MG63 (cell line): ENCODE measurements at regions not wholly inside any gene's neighbourhood (a gene's known extent, or its start where the extent isn't known, plus 50 kb on each side); places are given as distances from the start of the nearest gene placed in this dataset.
A peak's percentile ranks its signal among the peaks of the same experiment; 100 is the strongest.
"Not testable (repeated sequence)": the region's sequence is repeated elsewhere in the genome, so short reads cannot be mapped to it uniquely, and the experiment has no call there.

Experiments
- DNase-seq: peaks from one replicate; pipeline ENCODE4 v3.0.0-alpha.2; 2020
- H3K27me3 ChIP-seq: fragments of 250-450 bp; sonication (Bioruptor Pico); 2 replicates; pipeline ENCODE4 v1.5.1; 2020; ENCODE audit warnings: mild to moderate bottlenecking, moderate library complexity
- H3K36me3 ChIP-seq: fragments of 250-450 bp; sonication (Bioruptor Pico); 2 replicates; pipeline ENCODE4 v1.5.1; 2020; ENCODE audit warnings: mild to moderate bottlenecking, moderate library complexity
- H3K4me3 ChIP-seq: fragments of 250-450 bp; sonication (Bioruptor Pico); 2 replicates; pipeline ENCODE4 v1.5.1; 2020; ENCODE audit warnings: mild to moderate bottlenecking, moderate library complexity
- H3K9me3 ChIP-seq: fragments of 250-450 bp; sonication (Bioruptor Pico); 2 replicates; pipeline ENCODE4 v1.5.1; 2020; ENCODE audit warnings: mild to moderate bottlenecking, moderate library complexity

DNA sequence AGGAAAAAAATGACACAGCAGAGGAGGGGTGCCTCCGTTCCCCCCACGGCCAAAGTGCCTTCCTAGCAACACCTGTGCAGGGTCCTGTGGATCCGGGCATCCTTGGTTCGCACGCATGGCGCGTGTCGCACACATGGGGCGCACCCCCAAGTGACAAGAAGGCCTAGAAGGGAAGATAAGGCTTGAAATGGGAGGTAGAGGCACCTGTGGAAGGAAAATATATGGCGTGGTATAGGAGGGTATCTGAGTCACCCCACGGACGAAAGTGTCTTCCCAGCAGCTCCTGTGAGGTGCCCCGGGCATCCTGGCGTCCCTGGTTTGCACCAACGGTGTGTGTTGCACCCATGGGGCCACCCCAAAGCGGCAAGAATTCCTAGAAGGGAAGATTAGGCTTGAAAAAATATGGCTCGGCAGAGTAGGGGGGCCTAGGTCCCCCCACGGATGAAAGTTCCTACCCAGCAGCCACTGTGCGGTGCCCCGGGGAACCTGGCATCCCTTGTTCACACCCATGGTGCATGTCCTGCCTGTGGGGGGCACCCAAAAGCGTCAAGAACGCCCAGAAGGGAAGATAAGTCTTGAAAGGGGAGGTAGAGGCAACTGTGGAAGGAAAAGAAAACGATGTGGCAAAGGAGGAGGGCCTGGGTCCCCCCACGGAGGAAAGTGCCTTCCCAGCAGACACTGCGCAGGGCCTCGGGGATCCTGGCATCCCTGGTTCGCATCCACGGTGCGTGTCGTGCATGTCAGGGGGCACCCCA lies 280.0 kb downstream of the ALG10 start:
- no peaks in the 10 kb centered on the region for H3K9me3 ChIP-seq
- no peak for DNase-seq
- H3K36me3 ChIP-seq: no peaks in the 10 kb centered on the region
- no peak overlapping the region for H3K4me3 ChIP-seq
- no peaks in the 10 kb centered on the region for H3K27me3 ChIP-seq

DNA sequence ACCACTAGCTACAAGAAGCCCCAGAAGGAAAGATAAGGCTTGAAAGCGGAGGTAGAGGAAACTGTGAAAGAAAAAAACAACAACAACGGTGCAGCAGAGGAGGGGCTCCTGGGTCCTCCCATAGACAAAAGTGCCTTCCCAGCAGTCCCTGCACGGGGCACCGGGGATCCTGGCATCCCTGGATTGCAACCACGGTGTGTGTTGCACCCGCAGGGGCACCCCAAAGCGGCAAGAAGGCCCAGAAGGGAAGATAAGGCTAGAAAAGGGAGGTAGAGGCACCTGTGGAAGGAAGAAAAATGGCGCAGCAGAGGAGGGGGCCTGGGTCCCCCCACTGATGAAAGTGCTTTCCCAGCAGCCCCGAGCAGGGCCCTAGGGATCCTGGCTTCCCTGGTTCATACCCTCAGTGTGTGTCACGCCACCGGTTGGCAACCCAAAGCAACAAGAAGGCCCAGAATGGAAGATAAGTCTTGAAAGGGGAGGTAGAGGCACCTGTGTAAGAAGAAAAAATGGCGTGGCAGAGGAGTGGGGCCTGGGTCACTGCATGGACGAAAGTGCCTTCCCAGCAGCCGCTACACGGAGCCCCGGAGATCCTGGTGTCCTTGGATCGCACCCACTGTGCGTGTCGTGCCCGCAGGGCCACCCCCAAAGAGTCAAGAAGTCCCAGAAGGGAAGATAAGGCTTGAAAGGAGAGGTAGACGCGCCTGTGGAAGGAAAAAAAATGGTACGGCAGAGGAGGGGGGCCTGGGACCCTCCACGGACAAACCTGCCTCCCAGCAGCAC lies 281.0 kb downstream of the ALG10 start:
- H3K27me3 ChIP-seq: no peaks in the 10 kb centered on the region
- DNase-seq: no peak
- H3K9me3 ChIP-seq: no peaks in the 10 kb centered on the region
- no peaks in the 10 kb centered on the region for H3K36me3 ChIP-seq
- no peak overlapping the region for H3K4me3 ChIP-seq

DNA sequence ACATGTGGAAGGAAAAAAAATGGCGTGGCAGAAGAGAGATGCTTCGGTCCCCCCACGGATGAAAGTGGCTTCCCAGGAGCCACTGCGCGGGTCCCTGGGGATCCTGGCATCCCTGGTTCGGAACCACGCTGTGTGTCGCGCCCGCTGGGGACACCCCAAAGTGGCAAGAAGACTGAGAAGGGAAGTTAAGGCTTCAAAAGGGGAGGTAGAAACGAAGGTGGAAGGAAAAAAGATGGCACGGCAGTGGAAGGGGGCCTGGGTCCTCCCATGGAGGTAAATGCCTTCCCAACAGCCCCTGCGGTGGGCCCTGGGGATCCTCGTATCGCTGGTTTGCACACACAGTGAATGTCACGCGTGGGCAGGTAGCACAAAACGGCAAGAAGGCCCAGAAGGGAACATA lies 281.7 kb downstream of the ALG10 start:
- Histone ChIP-seq H3K36me3 (no peaks in the 10 kb centered on the region), H3K27me3 (no peaks in the 10 kb centered on the region), H3K9me3 (no peaks in the 10 kb centered on the region), H3K4me3 (no peak overlapping the region)
- DNase-seq: no peak

DNA sequence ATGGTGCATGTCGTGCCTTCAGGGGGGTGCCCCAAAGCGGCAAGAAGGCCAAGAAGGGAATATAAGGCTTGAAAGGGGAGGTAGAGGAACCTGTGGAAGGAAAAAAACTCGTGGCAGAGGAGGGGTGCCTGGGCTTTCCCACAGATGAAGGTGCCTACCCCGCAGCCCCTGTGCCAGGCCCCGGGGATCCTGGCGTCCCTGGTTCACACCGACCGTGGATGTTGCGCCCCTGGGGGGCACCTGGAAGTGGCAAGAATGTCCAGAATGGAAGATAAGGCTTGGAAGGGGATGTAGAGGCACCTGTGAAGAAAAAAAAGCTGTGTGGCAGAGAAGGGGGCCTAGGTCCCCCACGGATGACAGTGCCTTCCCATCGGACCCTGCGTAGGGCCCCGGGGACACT lies 282.2 kb downstream of the ALG10 start:
- DNase-seq: no peak
- Histone ChIP-seq H3K36me3 (no peaks in the 10 kb centered on the region), H3K4me3 (no peak overlapping the region), H3K27me3 (no peaks in the 10 kb centered on the region), H3K9me3 (no peaks in the 10 kb centered on the region)

DNA sequence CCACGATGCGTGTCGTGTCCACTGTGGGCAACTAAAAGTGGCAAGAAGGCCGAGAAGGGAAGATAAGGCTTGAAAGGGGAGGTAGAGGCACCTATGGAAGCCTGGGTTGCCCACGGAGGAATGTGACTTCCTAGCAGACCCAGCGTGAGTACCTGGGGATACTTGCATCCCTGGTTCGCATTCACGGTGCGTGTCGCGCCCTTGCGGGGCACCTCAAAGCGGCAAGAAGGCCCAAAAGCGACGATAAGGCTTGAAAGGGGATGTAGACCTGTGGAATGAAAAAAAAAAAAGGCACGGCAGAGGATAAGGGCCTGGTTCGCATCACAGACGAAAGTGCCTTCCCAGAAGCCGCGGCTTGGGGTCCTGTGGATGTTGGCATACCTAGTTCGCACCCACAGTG lies 282.9 kb downstream of the ALG10 start:
- H3K9me3 ChIP-seq: no peaks in the 10 kb centered on the region

DNA sequence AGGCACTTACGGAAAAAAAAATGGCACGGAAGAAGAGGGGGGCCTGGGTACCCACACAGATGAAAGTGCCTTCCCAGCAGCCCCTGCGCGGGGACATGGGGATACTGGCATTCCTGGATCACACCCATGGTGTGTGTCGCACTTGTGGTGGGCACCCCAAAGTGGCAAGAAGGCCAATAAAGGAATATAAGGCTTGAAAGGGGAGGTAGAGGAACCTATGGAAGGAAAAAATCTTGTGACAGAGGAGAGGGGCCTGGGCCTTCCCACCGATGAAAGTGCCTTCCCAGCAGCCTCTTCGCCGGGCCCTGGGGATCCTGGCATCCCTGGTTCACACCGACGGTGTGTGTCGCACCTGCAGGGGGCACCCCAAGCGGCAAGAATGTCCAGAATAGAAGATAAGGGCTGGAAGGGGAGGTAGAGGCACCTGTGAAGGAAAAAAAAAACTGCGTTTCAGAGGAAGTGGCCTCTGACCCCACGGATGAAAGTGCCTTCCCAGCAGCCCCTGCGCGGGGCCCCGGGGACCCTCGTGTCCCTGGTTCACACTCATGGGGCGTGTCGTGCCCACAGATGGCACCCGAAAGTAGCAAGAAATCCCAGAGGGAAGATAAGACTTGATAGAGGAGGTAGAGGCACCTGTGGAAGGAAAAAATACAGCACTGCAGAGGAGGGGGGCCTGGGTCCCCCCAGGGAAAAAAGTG lies 284.0 kb downstream of the ALG10 start:
- H3K9me3 ChIP-seq: no peaks in the 10 kb centered on the region
- no peak overlapping the region for H3K4me3 ChIP-seq
- DNase-seq: no peak
- no peaks in the 10 kb centered on the region for H3K27me3 ChIP-seq
- H3K36me3 ChIP-seq: no peaks in the 10 kb centered on the region

More for the DNA sequence above, 282.9 kb downstream of the ALG10 start:
- Histone ChIP-seq H3K36me3 (no peaks in the 10 kb centered on the region), H3K4me3 (no peak overlapping the region), H3K27me3 (no peaks in the 10 kb centered on the region)
- DNase-seq: no peak

DNA sequence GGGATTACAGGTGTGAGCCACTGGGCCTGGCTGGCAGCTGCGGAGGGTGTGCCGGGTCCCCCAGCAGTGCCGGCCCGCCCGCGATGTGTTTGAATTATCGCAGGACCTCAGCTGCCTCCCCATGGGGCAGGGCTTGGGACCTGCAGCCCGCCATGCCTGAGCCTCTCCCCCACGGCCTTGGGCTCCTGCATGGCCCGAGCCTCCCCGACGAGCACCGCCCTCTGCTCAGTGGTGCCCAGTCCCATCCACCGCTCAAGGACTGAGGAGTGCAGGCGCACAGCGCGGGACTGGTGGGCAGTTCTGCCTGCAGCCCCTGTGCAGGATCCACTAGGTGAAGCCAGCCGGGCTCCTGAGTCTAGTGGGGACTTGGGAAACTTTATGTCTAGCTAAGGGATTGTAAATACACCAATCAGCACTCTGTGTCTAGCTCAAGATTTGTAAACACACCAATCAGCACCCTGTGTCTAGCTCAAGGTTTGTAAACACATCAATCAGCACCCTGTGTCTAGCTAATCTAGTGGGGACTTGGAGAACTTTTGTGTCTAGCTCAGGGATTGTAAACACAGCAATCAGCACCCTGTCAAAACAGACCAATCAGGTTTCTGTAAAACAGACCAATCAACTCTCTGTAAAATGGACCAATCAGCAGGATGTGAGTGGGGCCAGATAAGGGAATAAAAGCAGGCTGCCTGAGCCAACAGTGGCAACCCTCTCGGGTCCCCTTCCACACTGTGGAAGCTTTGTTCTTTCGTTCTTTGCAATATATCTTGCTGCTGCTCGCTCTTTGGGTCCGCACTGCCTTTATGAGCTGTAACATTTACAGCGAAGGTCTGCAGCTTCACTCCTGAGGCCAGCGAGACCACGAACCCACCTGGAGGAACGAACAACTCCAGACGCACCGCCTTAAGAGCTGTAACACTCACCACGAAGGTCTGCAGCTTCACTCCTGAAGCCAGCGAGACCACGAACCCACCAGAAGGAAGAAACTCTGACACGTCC lies 287.8 kb downstream of the ALG10 start:
- H3K27me3 ChIP-seq, H3K9me3 ChIP-seq, H3K36me3 ChIP-seq, DNase-seq, H3K4me3 ChIP-seq: not testable (repeated sequence)

DNA sequence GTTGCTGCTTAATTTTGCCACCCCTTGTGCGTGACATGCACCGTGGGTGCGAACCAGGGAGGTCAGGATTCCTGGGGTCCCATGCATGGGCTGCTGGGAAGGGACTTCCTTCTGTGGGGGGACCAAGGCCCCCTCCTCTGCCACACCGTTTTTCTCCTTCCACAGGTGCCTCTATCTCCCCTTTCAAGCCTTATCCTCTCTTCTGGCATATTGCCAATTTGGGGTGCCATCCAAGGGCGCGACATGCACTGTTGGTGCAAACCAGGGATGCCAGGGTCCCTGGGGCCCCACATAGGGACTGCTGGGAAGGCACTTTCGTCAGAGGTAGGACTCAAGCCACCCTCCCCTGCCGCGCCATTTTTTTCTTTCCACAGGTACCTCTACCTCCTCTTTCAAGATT lies 289.0 kb downstream of the ALG10 start:
- H3K27me3 ChIP-seq: no peaks in the 10 kb centered on the region
- no peaks in the 10 kb centered on the region for H3K36me3 ChIP-seq
- no peak overlapping the region for H3K4me3 ChIP-seq
- H3K9me3 ChIP-seq: no peaks in the 10 kb centered on the region
- no peak for DNase-seq

DNA sequence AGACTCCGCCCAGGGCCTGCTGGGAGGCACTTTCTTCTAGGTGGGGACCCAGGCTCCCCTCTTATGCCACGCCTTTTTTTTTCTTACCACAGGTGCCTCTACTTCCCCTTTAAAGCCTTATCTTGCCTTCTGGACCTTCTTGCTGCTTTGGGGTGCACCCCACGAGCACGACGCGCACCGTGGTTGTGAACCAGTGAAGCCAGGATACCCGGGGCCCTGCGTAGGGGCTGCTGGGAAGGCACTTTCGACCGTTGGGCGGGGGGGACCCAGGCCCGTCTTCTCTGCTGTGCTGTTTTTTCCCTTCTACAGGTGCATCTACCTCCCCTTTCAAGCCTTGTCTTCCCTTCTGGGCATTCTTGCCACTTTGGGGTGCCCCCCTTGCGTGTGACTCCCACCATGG lies 305.4 kb downstream of the ALG10 start:
- no peaks in the 10 kb centered on the region for H3K36me3 ChIP-seq
- no peak for DNase-seq
- no peaks in the 10 kb centered on the region for H3K27me3 ChIP-seq
- H3K4me3 ChIP-seq: no peak overlapping the region
- no peaks in the 10 kb centered on the region for H3K9me3 ChIP-seq

DNA sequence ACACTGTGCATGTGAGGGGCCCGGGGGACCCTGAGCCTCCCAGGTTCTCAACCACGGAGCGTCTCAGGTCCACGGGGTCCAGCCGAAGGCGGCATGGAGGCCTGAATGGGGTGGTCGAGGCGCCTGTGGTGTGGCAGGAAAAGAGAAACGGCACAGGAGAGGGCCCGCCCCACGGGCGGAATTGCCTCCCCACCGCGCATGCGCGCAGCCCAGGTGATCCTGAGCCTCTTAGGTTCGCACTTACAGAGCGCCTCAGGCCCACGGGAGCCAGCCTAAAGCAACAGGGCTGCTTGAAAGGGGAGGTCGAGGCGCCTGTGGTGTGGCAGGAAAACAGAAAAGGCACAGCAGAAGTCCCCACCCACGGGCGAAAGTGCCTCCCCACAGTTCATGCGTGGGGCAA lies 311.0 kb downstream of the ALG10 start:
- H3K36me3 ChIP-seq: no peaks in the 10 kb centered on the region
- H3K9me3 ChIP-seq: no peaks in the 10 kb centered on the region
- H3K4me3 ChIP-seq: no peak overlapping the region
- no peak for DNase-seq
- peaks cover 37% of the 10 kb centered on the region for H3K27me3 ChIP-seq

DNA sequence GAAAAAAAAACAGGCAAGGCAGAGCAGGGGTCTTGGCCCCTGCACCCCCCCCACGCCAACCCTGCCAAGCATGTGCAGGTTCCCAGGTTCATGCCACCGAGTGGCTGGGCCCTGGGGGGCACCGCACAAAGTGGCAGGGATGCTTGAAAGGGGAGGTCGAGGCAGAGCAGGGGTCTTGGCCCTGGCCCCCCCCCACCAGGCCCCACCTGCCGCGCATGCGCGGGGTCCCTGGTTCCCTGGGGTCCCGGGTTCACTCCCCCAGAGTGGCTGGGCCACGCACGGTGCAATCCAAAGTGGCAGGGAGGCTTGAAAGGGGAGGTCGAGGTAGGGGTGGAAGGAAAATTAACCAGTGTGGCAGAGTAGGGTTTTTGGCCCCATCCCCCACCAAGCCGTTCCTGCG lies 312.2 kb downstream of the ALG10 start:
- Histone ChIP-seq H3K27me3 (peaks cover 48% of the 10 kb centered on the region), H3K4me3 (no peak overlapping the region), H3K9me3 (no peaks in the 10 kb centered on the region), H3K36me3 (no peaks in the 10 kb centered on the region)
- DNase-seq: no peak

DNA sequence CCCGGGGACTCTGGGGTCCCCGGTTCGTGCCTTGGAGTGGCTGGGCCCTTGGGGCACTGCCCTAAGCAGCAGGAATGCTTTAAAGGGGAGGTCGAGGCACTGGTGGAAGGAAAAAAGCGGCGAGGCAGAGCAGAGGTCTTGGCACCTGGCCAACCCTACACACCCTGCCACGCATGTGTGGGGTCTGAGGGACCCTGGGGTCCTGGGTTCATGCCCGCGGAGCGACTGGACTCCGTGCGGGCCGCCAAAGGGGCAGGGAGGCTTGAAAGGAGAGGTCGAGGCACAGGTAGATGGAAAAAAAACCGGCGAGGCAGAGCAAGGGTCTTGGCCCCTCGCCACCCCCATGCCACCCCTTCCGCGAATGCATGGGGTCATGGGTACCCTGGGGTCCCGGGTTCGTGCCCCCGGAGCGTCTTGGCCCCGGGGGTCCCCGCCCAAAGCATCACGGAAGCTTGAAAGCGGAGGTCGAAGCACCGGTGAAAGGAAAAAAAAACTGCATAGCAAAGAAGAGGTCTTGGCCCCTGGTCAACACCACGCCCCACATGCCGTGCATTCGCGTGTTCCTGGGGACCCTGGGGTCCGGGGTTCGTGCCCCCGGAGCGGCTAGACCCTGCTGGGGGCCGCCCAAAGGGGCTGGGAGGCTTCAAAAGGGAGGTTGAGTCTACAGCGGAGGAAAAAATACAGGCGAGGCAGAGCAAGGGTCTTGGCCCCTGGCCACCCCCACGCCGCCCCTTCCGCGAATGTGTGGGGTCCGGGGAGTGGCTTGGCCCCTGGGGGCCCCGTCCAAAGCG lies 312.9 kb downstream of the ALG10 start:
- H3K36me3 ChIP-seq: no peaks in the 10 kb centered on the region
- DNase-seq: no peak
- H3K9me3 ChIP-seq: no peaks in the 10 kb centered on the region

DNA sequence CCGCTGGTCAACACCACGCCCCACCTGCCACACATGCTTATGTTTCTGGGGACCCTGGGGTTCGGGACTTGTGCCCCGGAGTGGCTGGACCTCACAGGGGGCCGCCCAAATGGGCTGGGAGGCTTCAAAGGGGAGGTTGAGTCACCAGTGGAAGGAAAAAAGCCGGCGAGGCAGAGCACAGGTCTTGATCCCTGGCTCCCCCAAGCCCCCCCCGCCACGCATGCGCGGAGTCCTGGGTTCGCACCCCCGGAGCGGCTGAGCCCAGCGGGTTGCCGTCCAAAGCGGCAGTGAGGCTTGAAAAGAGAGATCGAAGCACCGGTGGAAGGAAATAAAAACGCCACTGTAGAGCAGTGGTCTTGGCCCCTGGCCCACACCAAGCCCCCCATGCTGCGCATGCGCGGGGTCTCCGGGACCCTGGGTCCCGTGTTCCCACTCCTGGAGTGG lies 313.5 kb downstream of the ALG10 start:
- H3K9me3 ChIP-seq: no peaks in the 10 kb centered on the region
- peak; percentile 58 for DNase-seq
- peaks cover 61% of the 10 kb centered on the region for H3K27me3 ChIP-seq
- no peaks in the 10 kb centered on the region for H3K36me3 ChIP-seq
- H3K4me3 ChIP-seq: peak overlapping the region; percentile 30

More for the DNA sequence above, 312.9 kb downstream of the ALG10 start:
- H3K27me3 ChIP-seq: peaks cover 54% of the 10 kb centered on the region
- H3K4me3 ChIP-seq: peak overlapping the region; percentile 30

DNA sequence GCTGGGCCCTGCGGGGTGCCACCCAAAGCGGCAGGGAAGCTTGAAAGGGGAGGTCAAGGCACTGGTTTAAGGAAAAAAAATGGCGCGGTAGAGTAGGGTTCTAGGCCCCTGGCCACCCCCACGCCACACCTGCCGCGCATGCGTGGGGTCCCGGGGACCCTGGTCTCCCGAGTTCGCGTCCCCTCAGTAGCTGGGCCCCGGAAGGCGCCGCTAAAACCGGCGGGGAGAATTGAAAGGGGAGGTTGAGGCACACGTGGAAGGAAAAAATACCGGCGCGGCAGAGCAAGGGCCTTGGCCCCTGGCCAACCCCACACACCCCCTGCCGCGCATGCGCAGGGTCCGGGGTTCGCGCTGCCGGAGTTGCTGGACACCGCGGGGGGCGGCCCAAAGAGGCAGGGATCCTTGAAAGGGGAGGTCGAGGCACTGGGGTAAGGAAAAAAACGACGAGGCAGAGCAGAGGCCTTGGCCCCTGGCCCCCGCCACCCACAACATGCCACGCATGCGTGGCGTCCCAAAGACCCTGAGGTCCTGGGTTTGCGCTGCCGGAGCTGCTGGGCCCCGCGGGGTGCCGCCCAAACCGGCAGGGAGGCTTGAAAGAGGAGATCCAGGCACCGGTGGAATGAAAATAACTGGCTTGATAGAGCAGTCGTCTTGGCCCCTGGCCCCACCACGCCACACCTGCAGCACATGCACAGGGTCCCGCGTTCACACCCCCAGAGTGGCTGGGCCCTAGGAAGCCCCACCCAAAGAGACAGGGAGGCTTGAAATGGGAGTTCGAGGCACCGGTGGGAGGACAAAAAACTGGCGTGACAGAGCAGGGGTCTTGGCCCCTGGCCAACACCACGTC lies 314.5 kb downstream of the ALG10 start:
- peaks cover 70% of the 10 kb centered on the region for H3K27me3 ChIP-seq
- no peak overlapping the region for H3K4me3 ChIP-seq
- no peak for DNase-seq
- no peaks in the 10 kb centered on the region for H3K9me3 ChIP-seq
- no peaks in the 10 kb centered on the region for H3K36me3 ChIP-seq

DNA sequence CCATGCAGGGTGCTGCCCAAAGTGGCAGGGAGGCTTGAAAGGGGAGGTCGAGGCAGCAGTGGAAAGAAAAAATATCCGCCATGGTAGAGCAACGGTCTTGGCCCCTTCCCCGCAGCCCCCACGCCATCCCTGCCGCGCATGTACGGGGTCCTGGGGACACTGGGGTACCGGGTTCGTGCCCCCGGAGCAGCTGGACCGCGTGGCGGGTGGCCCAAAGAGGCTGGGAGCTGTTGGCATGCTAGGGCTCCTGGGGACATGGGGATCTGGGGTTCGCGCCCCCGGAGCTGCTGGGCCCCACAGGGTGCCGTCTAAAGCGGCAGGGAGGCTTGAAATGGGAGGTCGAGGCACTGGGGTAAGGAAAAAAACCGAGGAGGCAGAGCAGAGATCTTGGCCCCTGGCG lies 316.5 kb downstream of the ALG10 start:
- no peaks in the 10 kb centered on the region for H3K36me3 ChIP-seq
- no peak for DNase-seq
- peaks cover 79% of the 10 kb centered on the region for H3K27me3 ChIP-seq
- H3K4me3 ChIP-seq: no peak overlapping the region
- no peaks in the 10 kb centered on the region for H3K9me3 ChIP-seq
